ENCODE measurements at regions not wholly inside any gene's neighbourhood (a gene's known extent, or its start where the extent isn't known, plus 50 kb on each side); places are given as distances from the start of the nearest gene placed in this dataset.

DNA sequence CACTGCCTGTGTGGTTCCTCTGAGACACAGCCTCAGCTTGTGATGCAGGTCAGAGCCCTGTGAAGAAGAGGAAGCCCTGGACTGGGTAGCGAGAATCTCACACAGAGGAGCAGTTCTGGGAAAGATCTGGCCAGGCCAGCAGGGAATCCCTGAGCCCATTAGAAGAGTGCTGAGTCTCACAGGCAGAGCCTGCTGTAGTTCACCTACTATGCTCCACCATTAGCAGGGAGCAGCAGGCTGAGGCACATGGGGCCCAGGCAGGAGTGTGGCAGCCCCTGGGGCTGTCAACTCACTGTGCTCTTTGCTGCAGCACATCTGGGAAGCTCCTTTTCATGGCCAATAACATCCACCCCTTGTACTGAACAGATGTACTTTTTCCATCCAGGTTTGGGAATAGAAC is 146.8 kb upstream of the B3GAT2 start:
- TF ChIP-seq, protein P1, sequence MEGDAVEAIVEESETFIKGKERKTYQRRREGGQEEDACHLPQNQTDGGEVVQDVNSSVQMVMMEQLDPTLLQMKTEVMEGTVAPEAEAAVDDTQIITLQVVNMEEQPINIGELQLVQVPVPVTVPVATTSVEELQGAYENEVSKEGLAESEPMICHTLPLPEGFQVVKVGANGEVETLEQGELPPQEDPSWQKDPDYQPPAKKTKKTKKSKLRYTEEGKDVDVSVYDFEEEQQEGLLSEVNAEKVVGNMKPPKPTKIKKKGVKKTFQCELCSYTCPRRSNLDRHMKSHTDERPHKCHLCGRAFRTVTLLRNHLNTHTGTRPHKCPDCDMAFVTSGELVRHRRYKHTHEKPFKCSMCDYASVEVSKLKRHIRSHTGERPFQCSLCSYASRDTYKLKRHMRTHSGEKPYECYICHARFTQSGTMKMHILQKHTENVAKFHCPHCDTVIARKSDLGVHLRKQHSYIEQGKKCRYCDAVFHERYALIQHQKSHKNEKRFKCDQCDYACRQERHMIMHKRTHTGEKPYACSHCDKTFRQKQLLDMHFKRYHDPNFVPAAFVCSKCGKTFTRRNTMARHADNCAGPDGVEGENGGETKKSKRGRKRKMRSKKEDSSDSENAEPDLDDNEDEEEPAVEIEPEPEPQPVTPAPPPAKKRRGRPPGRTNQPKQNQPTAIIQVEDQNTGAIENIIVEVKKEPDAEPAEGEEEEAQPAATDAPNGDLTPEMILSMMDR (IDR thresholded peaks at IDR 0.05): no peak

DNA sequence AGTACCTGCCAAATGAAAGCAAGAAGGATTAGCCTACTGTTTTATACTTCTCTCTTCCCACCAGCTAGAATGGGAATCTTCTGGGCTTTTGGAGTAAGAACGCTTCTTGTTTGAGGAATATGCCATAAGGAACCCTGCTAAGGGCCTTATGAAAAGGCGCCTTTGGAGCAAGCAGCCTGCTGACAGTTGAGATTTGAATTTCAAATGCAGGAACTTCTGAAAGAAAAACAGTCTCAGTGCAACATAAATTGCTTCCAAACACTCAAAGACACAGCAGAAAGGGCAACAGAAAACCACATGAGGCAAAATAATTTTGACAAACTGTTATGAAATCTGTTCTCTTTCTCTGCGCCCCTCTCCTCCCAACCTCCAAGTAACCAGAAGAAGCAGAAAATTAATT is 149.4 kb upstream of the B3GAT2 start:
- TF ChIP-seq, protein P1 (IDR thresholded peaks at IDR 0.05): no peak

DNA sequence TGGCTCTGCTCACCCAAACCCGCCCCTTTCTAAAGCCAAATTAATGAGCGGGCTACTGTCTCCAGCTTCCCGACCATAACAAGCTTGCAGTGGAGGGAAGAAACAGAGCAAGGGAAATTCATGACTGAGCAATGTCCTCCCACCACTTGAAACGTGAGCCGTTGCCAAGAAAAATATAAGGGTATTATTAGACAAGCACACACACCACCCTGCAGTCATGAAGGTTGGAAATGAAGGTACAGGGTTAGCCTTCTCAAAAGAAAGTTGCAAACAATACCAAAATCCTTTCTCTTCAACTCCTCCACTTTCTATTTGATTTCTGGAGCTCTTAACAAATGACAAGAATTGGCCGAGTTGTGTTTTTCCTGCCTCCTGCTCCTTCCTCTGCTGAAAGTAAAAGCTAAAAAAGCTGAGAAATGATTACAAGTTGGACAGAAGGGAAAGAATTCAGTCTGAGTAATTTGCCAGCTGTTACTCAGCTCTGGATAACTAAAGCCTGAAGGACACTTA is 151.1 kb upstream of the B3GAT2 start:
- TF ChIP-seq, protein P1 (IDR thresholded peaks at IDR 0.05): no peak

DNA sequence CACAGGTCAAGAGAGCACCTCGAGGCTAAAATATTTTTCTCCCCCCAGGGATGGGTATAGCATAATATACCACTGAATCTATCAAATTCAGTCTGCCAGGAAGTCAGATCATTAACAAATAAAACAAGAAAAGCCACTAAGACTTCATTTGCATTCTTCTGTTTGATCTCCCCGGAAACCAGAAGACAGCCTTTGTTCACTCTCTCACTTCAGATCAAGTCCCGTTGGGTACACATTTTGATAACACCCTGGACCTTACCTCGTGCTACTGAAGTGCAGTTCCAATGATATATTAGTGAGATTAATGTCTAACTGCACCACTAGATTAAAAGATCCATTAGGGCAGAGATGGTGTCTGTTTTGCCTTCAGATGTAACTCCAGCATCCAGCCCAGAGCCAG is 157.7 kb upstream of the B3GAT2 start:
- TF ChIP-seq, protein P1 (IDR thresholded peaks at IDR 0.05): no peak

DNA sequence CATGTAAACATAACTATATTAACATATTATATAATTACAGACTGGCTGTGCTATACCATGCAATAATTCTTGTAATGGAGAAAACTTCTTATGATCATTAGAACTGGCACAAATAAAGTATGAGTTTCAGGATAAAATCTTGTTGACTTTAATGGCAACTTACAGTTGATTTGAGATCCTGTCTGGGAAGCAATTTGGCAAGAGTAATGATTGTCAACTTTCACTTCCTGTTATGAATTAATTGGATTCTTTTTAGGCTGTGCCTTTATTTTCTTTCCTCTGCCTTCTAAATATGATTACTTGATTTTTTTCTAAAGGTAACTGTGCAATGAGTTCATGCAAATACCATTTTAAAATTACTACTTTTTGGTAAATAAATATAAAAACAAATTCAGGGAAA is 158.1 kb upstream of the B3GAT2 start:
- TF ChIP-seq, protein P1 (IDR thresholded peaks at IDR 0.05): no peak

DNA sequence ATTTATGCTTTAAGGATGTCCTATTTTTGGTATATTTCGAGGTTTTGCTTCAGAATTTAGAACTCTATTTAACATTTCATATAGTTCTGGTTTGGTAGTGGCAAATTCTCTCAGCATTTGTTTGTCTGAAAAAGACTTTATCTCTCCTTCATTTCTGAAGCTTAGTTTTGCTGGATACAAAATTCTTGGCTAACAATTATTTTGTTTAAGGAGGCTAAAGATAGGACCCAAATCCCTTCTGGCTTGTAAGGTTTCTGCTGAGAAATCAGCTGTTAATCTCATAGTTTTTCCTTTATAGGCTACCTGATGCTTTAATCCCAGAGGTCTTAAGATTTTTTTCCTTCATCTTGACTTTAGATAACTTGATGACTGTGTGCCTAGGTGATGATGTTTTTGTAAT is 162.7 kb upstream of the B3GAT2 start:
- TF ChIP-seq, protein P1 (IDR thresholded peaks at IDR 0.05): no peak

DNA sequence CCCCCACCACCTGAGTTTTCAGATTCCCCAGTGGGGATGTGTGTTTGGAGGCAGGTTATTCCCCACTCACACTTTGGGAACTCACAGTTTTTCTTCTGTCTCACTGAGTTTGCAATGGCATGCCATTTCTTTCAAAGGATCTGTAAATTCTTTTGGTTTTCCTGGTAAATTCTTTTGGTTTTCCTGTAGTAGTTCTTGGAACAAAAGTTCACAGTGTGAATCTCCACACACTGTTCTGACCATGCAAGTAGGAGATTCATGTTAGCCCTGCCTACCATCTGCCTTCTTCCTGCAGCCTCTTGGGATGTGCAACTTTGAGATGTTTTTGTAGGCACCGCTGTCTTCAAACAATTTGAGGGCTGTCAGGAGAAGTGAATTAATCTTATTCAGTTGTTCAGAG is 165.6 kb upstream of the OGFRL1 start:
- TF ChIP-seq, protein P1 (IDR thresholded peaks at IDR 0.05): no peak

DNA sequence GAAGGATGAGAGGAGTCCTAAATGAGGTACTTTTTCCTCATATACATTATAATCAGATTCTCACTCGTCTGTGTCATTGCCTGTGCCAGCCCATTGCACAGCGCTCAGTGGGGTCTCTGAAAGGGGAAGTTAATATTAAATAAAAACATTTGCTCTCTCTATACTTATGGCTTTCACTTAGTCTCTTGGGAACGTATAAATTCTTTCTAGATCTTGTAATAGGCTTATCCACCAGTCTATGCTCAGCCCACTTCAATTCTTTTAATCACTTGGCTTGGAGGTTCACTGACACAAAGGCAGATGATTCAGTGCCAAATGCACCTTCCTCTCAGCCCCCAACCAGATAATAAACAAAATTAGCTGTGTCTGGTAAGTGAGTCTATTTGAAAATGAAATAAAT is 164.3 kb upstream of the OGFRL1 start:
- TF ChIP-seq, protein P1 (IDR thresholded peaks at IDR 0.05): no peak

All from LNCAP (cell line).